IPS DF 4.7 (cell line): ENCODE measurements at regions not wholly inside any gene's neighbourhood (a gene's known extent, or its start where the extent isn't known, plus 50 kb on each side); places are given as distances from the start of the nearest gene placed in this dataset.

Source experiments
- DNase-seq: peaks from one replicate; pipeline ENCODE4 v3.0.0-alpha.2; 2013; ENCODE audit warnings: low spot score; ENCODE audit errors: extremely low read depth

DNA sequence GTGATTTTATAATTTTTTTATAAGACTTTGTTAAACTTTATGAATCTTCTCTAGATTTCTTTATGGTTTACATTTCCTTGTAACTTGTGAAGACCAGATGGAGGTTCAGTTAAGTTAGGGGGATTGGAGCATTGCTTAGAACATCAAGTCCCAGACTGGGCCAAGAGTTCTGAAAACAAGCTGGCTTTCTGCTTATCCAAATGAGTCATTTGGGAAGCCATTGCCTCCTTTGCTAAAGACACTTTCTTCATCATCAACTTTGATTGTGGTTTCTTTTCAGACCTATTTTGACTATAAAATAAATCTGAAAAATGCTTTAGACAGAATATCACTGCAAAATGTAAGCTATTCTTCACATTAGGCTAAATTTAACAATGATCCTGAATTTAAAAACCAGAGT is 446.8 kb downstream of the USP25 start:
- no peak for DNase-seq

GRCh38 chr21:16177532-16177931 is 447.8 kb downstream of the USP25 start:
- DNase-seq: no peak

GRCh38 chr21:16179773-16180172 is 450.0 kb downstream of the USP25 start:
- no peak for DNase-seq

DNA sequence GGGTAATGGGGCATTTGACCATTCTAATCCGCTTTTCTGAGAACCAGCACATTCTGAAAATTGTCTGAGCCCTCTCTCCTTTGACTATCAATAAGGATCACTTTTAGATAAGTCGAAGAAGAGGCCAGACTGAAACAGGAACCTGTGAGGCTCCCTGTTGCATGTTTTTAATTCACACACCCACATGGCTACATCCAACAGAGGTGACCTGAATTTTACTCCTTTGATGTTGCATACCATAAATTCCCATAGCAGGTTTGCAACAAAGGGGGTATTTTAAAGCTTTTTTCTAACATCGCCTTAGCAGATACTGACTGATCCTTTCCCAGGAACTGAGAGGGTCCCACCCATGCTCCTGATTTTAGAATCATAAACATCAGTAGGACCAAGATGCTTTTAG is 450.8 kb downstream of the USP25 start:
- DNase-seq: no peak

GRCh38 chr21:16181018-16181417 is 451.2 kb downstream of the USP25 start:
- DNase-seq: no peak

DNA sequence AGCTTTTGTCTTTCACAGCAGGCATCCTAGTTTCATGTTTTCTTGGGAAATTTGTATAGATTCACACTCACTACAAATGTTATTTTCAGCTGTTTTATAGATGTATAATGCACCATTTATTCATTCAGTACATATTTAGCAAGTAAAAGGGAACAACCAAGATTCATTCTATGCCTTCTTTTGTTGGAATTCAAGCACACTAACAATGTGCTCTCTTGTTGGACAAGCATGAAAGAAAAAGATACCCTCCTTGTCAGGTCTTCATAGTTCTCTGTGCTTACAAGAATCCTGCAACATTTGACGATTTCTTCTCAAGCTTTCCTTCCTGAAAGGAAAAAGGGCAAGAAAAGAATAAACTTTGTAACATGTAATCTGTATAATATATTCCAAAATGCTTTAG is 456.0 kb downstream of the USP25 start:
- DNase-seq: no peak

GRCh38 chr21:16186742-16187141 is 457.0 kb downstream of the USP25 start:
- DNase-seq: no peak

DNA sequence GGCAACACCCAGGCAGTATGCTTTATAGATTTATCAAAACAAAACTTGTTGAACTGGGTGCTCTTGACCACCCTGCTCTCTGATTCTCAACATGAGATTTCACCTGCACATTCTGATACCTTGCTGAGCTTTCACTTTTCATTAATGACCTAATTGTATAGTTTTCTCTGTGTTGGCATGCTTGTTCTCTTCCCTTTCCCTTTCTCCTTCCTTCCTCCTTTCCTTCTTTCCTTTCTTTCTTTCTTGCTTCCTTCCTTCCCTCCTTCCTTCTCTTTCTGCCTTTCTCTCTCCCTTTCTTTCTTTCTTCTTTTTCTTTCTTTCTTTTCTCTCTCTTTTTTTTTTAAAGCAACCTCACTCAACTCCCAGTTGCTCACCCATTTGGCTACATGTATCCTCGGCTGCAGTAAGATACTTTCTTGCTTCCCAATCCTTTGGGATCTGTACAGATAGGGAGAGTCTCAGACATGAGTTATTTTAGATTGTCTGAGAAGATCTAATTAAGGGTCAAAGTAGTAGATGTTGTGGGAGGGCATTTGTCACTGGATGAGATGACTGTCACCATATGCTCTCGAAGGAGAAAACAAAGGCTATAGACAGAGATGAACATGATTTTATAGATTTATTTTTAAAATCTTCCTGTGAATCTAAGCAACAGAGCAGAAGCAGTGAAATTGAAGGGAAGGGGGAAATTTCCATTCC is 458.0 kb downstream of the USP25 start:
- DNase-seq: no peak

GRCh38 chr21:16192902-16193301 is 463.1 kb downstream of the USP25 start:
- DNase-seq: no peak

DNA sequence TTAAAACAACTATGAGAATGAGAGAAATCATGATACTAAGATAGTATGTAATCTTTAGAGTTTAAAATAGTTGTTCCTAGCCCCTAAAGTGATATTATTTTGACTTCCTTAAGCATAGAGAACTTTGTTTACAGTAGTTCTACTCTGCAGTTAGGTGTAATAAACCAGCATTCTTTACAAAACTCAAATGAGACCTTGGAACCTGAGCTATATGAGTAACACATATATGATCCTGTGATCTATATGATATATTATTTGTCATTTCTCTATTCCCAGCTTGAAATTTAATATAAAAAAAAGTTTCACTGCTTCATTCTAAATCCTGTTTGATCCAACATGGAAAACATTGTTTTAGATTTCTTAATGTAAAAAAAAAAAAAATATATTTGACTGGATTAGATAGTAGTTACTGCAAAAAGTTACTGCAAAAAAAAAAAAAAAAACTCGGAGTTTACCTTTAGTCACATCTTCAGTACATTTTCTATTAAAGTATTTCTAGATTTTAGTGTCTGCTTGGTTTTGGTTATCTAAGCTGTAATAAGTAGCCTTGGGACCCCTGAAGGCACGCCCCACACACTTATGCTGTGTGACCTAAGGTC is 463.8 kb downstream of the USP25 start:
- no peak for DNase-seq

DNA sequence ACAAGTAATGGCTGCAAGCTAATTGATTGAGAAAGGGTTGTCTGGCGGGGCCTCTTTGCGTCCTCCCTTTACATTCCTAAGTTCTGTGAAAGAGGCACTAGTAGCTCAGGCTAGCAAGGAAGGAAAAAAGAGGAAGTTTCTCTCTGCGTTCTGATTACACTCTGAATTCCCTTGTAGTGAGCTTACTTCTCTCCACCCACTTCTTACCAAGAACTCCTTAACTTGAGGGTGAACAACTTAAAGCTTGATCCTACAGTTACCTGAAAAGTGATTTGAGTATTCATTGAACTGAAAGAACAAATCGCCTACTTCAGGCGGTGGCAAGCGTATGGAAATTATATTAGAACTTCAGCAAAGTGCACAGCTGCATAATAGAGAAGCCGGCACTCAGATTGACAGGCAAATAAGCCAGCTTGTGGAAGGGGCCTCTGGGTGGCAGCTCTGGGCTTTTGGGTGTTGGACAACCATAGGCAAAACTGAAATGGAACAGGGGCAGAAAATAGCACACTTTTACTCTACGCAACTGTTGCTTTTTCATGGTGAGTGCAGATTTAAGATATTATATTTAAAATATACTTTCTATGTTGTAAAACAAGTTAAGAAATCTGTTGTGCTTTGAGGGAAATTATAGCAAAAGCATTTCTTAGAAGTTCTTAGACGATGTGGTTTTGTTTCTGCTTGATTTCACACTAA is 464.5 kb downstream of the USP25 start:
- DNase-seq: no peak

DNA sequence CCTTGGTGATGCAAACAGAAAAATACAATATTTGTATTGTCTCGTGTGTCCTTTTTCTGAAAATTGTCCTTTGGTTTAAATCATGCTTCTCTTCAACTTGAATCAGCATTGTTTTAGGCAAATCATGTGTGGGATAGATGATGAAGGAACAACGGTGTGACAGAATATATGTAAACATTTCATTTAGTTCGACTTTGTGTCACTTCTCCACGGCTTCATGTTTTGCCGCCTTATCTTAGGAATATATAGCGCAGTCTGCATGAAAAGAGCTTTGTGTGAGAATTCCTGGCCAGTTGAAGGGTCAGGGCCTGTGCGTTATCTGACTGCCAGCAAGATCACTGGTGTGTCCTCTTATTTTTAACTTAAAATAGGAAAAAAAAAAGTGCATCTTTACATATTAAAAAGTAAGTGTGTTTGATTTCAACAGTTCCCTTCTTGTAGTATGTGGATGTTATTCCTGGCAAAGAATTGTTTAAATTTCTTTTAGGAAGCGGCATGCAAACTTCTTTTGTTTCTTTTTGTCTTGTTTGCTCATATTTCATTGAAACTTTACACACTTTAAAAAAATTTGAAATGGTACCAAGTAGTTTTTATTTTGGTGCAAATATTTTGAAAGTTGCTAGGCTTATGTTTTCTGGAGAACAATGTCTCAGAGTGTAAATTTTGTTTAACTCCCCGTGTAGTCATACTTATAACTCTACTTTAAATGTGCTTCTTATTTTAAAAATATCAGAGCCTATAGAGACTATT is 465.2 kb downstream of the USP25 start:
- no peak for DNase-seq

GRCh38 chr21:16195538-16195910 is 465.7 kb downstream of the USP25 start:
- DNase-seq: no peak

DNA sequence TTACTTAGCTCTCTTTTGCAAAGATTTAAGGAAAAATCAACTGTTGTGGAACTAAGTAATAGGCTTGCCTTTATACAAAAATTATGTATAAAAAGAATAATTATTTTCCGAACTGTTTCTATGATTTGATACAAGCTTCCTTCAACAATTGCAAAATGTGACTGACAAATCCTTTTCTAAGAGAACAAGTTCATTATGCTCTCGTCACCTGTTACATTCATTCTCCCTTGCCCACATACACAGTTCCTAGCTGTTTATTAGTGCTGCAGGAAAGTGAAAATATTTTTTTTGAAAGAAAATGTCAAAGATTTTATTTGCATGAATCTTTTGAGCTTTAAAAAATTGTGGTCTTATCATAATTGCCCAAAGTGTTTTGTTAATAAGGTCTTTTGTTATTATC is 466.2 kb downstream of the USP25 start:
- DNase-seq: no peak

DNA sequence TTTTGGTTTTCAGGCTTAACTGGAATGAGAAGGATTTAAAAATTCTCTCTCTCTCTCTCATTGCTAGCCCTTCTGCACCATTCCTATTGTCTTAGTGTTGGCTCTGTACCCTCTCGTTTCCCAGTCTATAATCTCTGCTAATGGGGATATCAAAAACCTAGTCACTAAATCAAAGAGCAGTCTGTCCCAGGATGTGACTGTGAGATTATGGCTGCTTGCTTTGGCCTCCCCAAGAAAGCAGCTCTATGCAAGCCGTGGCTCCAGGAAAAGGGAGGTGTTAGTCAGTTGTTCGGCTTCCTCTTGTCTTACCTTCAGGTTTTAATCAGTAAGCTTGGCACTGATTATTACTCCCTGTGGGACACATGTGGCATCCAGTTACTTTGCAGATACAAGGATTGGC is 468.8 kb downstream of the USP25 start:
- no peak for DNase-seq

DNA sequence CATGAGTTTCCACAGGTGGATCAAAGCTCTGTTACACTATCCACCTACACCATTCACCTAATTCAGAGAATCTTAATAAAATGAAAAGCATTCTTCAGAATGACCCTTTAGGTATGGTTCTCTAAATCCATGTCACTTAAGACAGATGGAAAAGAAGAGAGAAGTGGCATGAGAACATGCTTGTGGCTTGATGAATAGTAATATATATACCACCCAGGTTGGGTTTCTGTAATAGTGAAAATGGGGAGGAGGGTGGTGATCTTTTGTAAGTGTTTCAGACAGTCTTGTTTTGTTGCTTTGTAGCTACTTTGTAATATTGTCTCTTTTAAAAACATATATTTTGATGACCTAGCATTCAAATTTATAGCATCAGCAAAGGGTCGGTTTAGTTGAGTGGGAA is 469.8 kb downstream of the USP25 start:
- DNase-seq: no peak

GRCh38 chr21:16201718-16202117 is 471.9 kb downstream of the USP25 start:
- no peak for DNase-seq

GRCh38 chr21:16205527-16205926 is 475.7 kb downstream of the USP25 start:
- no peak for DNase-seq

DNA sequence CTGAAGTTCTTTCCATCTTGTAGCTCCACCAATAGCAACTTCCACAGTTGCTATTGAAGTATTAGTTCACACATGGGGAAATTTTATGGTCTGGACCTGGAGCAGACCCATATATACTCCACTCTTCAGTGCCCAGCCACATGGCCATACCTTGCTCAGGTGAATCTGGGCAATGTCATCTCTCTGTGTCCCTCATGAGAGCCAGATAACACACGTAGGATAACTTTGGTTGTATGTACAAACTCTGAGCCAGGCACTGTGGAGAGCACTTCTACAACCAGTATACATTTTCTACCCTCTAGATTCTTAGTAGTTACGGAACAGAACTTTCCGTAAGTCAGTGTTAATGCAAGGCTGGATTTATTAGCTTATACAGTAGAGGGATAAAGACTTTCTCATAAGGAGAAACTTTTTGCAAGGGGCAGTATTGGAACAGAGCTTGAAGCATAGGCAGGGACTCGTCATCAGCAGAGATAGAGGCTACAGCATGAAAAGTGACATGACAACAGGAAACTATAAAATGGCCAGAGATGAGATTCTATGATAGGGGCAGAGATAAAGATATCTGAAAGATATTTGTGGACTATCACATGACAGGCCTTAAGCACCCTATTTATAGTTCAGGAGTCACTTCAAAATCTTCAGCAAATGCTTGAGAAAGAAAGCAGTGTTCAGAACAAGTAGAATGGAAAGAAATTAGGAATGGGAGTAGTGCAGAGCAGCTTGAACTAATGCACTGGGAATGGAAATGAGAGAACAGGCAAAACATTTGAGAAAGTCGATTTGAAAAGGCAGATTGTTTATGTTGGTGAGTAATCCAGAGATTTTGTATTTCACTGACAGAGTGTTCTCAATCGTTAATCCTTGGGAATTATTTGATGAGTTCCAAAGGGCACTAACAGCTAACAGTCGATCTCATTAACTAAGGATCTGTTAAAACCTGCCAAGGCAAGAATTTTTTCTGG is 481.8 kb downstream of the USP25 start:
- no peak for DNase-seq

GRCh38 chr21:16213518-16213917 is 483.7 kb downstream of the USP25 start:
- no peak for DNase-seq

DNA sequence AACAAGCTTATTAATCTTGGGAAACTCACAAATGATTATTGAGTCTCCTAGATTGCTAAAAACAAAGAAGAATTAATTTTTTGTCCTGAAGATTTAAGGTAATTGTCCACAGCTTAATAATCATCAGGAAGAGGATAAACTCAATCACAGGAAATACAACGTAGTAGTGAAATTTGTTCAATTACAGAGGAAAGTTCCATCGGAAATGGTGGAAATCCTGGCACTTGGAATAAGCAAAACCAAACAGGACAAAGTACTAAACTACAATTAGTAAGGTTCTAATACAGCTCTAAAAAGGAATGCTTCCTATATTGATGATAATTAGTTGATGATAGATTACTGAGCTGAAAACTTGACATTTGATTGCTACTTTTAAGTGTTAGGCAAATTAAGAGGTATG is 485.4 kb downstream of the USP25 start:
- DNase-seq: no peak
